HG03066 (cell line): ENCODE measurements at regions not wholly inside any gene's neighbourhood (a gene's known extent, or its start where the extent isn't known, plus 50 kb on each side); places are given as distances from the start of the nearest gene placed in this dataset.

Experiments used
- ATAC-seq: cut with Tn5 transposase; IDR thresholded peaks from one replicate; pipeline ENCODE4 v1.9.1; 2021; ENCODE audit warnings: low read depth; ENCODE audit not compliant: unreplicated experiment

GRCh38 chr4:84441758-84442377 is 57.2 kb downstream of the NKX6-1 start:
- ATAC-seq = no peak

GRCh38 chr4:84439996-84440395 is 59.1 kb downstream of the NKX6-1 start:
- no peak for ATAC-seq

GRCh38 chr4:84436812-84437211 is 62.3 kb downstream of the NKX6-1 start:
- no peak for ATAC-seq

GRCh38 chr4:84434344-84434743 is 64.7 kb downstream of the NKX6-1 start:
- no peak for ATAC-seq

GRCh38 chr4:84433633-84434222 is 65.4 kb downstream of the NKX6-1 start:
- no peak for ATAC-seq

- no peak for ATAC-seq
Observed at GRCh38 chr4:84432713-84433112, 66.4 kb downstream of the NKX6-1 start.

GRCh38 chr4:84420608-84421007 is 78.5 kb downstream of the NKX6-1 start:
- ATAC-seq = no peak

- no peak for ATAC-seq
Observed at GRCh38 chr4:84419201-84419600, 79.9 kb downstream of the NKX6-1 start.

GRCh38 chr4:84417997-84418709 is 80.9 kb downstream of the NKX6-1 start:
- no peak for ATAC-seq

- ATAC-seq = no peak
Observed at GRCh38 chr4:84413976-84414375, 85.1 kb downstream of the NKX6-1 start.

- ATAC-seq = no peak
Observed at GRCh38 chr4:84413480-84413879, 85.6 kb downstream of the NKX6-1 start.

GRCh38 chr4:84412062-84412461 is 87.0 kb downstream of the NKX6-1 start:
- ATAC-seq = no peak

GRCh38 chr4:84407554-84408407 is 91.3 kb downstream of the NKX6-1 start:
- ATAC-seq = no peak

GRCh38 chr4:84403656-84404055 is 95.4 kb downstream of the NKX6-1 start:
- no peak for ATAC-seq

GRCh38 chr4:84401701-84402306 is 97.3 kb downstream of the NKX6-1 start:
- no peak for ATAC-seq

GRCh38 chr4:84394386-84394785 is 104.7 kb downstream of the NKX6-1 start:
- no peak for ATAC-seq

- ATAC-seq = no peak
Observed at GRCh38 chr4:84392951-84393590, 106.0 kb downstream of the NKX6-1 start.

- no peak for ATAC-seq
Observed at GRCh38 chr4:84389406-84389805, 109.7 kb downstream of the NKX6-1 start.

GRCh38 chr4:84385203-84385602 is 113.9 kb downstream of the NKX6-1 start:
- no peak for ATAC-seq

GRCh38 chr4:84384801-84385200 is 114.3 kb downstream of the NKX6-1 start:
- ATAC-seq = no peak
